SJSA1 (cell line): ENCODE measurements at regions not wholly inside any gene's neighbourhood (a gene's known extent, or its start where the extent isn't known, plus 50 kb on each side); places are given as distances from the start of the nearest gene placed in this dataset.
"Not testable (repeated sequence)": the region's sequence is repeated elsewhere in the genome, so short reads cannot be mapped to it uniquely, and the experiment has no call there.

Experiments
- DNase-seq, 2 experiments: peaks; one replicate each; pipeline ENCODE4 v3.0.0-alpha.2; 2015 to 2020; ENCODE audit warnings: low spot score in 2 of 2, low read depth in 1 of 2
- H3K27ac ChIP-seq: fragments of 250-450 bp; sonication (Bioruptor Pico); 2 replicates; pipeline ENCODE4 v1.5.1; 2020; ENCODE audit warnings: mild to moderate bottlenecking, moderate library complexity
- H3K27me3 ChIP-seq: fragments of 250-450 bp; sonication (Bioruptor Pico); replicated peaks from 2 replicates; pipeline ENCODE4 v1.5.1; 2020; ENCODE audit warnings: mild to moderate bottlenecking, moderate library complexity
- H3K36me3 ChIP-seq: fragments of 250-450 bp; sonication (Bioruptor Pico); 2 replicates; pipeline ENCODE4 v1.5.1; 2020; ENCODE audit warnings: mild to moderate bottlenecking
- H3K4me1 ChIP-seq: fragments of 250-450 bp; sonication (Bioruptor Pico); replicated peaks from 2 replicates; pipeline ENCODE4 v1.6.1; 2021; ENCODE audit warnings: mild to moderate bottlenecking
- H3K4me3 ChIP-seq: fragments of 250-450 bp; sonication (Bioruptor Pico); 2 replicates; pipeline ENCODE4 v1.5.1; 2020; ENCODE audit warnings: mild to moderate bottlenecking
- H3K9me3 ChIP-seq: fragments of 250-450 bp; sonication (Bioruptor Pico); replicated peaks from 2 replicates; pipeline ENCODE4 v1.5.1; 2020; ENCODE audit warnings: mild to moderate bottlenecking

GRCh38 chr5:162529209-162529608 is 461.6 kb downstream of the GABRG2 start:
- no peak for DNase-seq
- Histone ChIP-seq H3K27me3 (no peaks in the 10 kb centered on the region), H3K4me3 (no peak overlapping the region), H3K9me3 (peaks cover 20% of the 10 kb centered on the region), H3K36me3 (no peaks in the 10 kb centered on the region), H3K4me1 (no peaks in the 10 kb centered on the region), H3K27ac (no peak overlapping the region)

- Histone ChIP-seq H3K27me3 (no peaks in the 10 kb centered on the region), H3K36me3 (no peaks in the 10 kb centered on the region), H3K9me3 (peaks cover 17% of the 10 kb centered on the region), H3K4me1 (no peaks in the 10 kb centered on the region), H3K4me3 (no peak overlapping the region), H3K27ac (no peak overlapping the region)
- DNase-seq = no peak
Observed at GRCh38 chr5:162529886-162530285, 462.3 kb downstream of the GABRG2 start.

GRCh38 chr5:162543437-162543836 is 475.9 kb downstream of the GABRG2 start:
- Histone ChIP-seq H3K27ac (no peak overlapping the region), H3K9me3 (peaks cover 14% of the 10 kb centered on the region; the same call in 1 of the 2 replicates), H3K36me3 (no peaks in the 10 kb centered on the region), H3K27me3 (no peaks in the 10 kb centered on the region), H3K4me3 (no peak overlapping the region), H3K4me1 (no peaks in the 10 kb centered on the region)
- DNase-seq = no peak

GRCh38 chr5:162544905-162545304 is 477.3 kb downstream of the GABRG2 start:
- Histone ChIP-seq H3K4me3 (no peak overlapping the region), H3K27ac (no peak overlapping the region), H3K9me3 (peaks cover 10% of the 10 kb centered on the region; the same call in 1 of the 2 replicates), H3K27me3 (no peaks in the 10 kb centered on the region), H3K4me1 (no peaks in the 10 kb centered on the region), H3K36me3 (no peaks in the 10 kb centered on the region)
- DNase-seq = no peak

- Histone ChIP-seq H3K27me3 (no peaks in the 10 kb centered on the region), H3K4me1 (no peaks in the 10 kb centered on the region), H3K27ac (no peak overlapping the region), H3K4me3 (no peak overlapping the region), H3K9me3 (peaks cover 9% of the 10 kb centered on the region), H3K36me3 (no peaks in the 10 kb centered on the region)
- DNase-seq = no peak
Observed at GRCh38 chr5:162550236-162550635, 482.7 kb downstream of the GABRG2 start.

GRCh38 chr5:162558120-162558519 is 490.5 kb downstream of the GABRG2 start:
- Histone ChIP-seq H3K4me1 (no peaks in the 10 kb centered on the region), H3K36me3 (no peaks in the 10 kb centered on the region), H3K4me3 (no peak overlapping the region), H3K9me3 (peaks cover 19% of the 10 kb centered on the region), H3K27me3 (no peaks in the 10 kb centered on the region), H3K27ac (no peak overlapping the region)
- no peak for DNase-seq

GRCh38 chr5:162567644-162568043 is 500.1 kb downstream of the GABRG2 start:
- Histone ChIP-seq H3K36me3 (no peaks in the 10 kb centered on the region), H3K4me1 (no peaks in the 10 kb centered on the region), H3K4me3 (no peak overlapping the region), H3K27me3 (no peaks in the 10 kb centered on the region), H3K27ac (no peak overlapping the region), H3K9me3 (peaks cover 5% of the 10 kb centered on the region; the same call in 1 of the 2 replicates)
- no peak for DNase-seq

GRCh38 chr5:162573758-162574157 is 506.2 kb downstream of the GABRG2 start:
- Histone ChIP-seq H3K27ac (no peak overlapping the region), H3K36me3 (no peaks in the 10 kb centered on the region), H3K4me1 (no peaks in the 10 kb centered on the region), H3K4me3 (no peak overlapping the region), H3K9me3 (peaks cover 13% of the 10 kb centered on the region), H3K27me3 (no peaks in the 10 kb centered on the region)
- no peak for DNase-seq

GRCh38 chr5:162591724-162592123 is 524.2 kb downstream of the GABRG2 start:
- no peaks in the 10 kb centered on the region for H3K4me1 ChIP-seq
- H3K9me3 ChIP-seq = peaks cover 10% of the 10 kb centered on the region
- no peak overlapping the region for H3K4me3 ChIP-seq
- no peaks in the 10 kb centered on the region for H3K36me3 ChIP-seq
- no peak for DNase-seq
- H3K27me3 ChIP-seq = no peaks in the 10 kb centered on the region
- H3K27ac ChIP-seq = no peak overlapping the region

GRCh38 chr5:162593881-162594280 is 526.3 kb downstream of the GABRG2 start:
- Histone ChIP-seq H3K4me1 (no peaks in the 10 kb centered on the region), H3K9me3 (peaks cover 10% of the 10 kb centered on the region; the same call in 1 of the 2 replicates), H3K27me3 (no peaks in the 10 kb centered on the region), H3K36me3 (no peaks in the 10 kb centered on the region), H3K27ac (no peak overlapping the region), H3K4me3 (no peak overlapping the region)
- no peak for DNase-seq

GRCh38 chr5:162603443-162604070 is 536.0 kb downstream of the GABRG2 start:
- Histone ChIP-seq H3K27ac (no peak overlapping the region), H3K36me3 (no peaks in the 10 kb centered on the region), H3K4me3 (no peak overlapping the region), H3K9me3 (peaks cover 2% of the 10 kb centered on the region; the same call in 1 of the 2 replicates), H3K4me1 (no peaks in the 10 kb centered on the region), H3K27me3 (no peaks in the 10 kb centered on the region)
- no peak for DNase-seq

GRCh38 chr5:162607879-162608278 is 540.3 kb downstream of the GABRG2 start:
- H3K27me3 ChIP-seq = no peaks in the 10 kb centered on the region
- no peak overlapping the region for H3K27ac ChIP-seq
- H3K9me3 ChIP-seq = peaks cover 3% of the 10 kb centered on the region; the same call in 1 of the 2 replicates
- no peak for DNase-seq
- H3K4me1 ChIP-seq = no peaks in the 10 kb centered on the region
- H3K4me3 ChIP-seq = no peak overlapping the region
- no peaks in the 10 kb centered on the region for H3K36me3 ChIP-seq

- H3K36me3 ChIP-seq = not testable (repeated sequence)
Observed at GRCh38 chr5:162621726-162622263, 554.2 kb downstream of the GABRG2 start.

GRCh38 chr5:162624110-162624509 is 556.5 kb downstream of the GABRG2 start:
- DNase-seq = no peak
- Histone ChIP-seq H3K9me3 (peaks cover 37% of the 10 kb centered on the region), H3K4me3 (no peak overlapping the region), H3K4me1 (no peaks in the 10 kb centered on the region), H3K27me3 (no peaks in the 10 kb centered on the region), H3K27ac (no peak overlapping the region), H3K36me3 (no peaks in the 10 kb centered on the region)

More at GRCh38 chr5:162621726-162622263, 554.2 kb downstream of the GABRG2 start:
- peaks cover 37% of the 10 kb centered on the region for H3K9me3 ChIP-seq
- H3K27ac ChIP-seq, H3K4me1 ChIP-seq, H3K4me3 ChIP-seq, DNase-seq, H3K27me3 ChIP-seq: not testable (repeated sequence)

GRCh38 chr5:162637481-162637880 is 569.9 kb downstream of the GABRG2 start:
- H3K36me3 ChIP-seq = no peaks in the 10 kb centered on the region
- no peaks in the 10 kb centered on the region for H3K27me3 ChIP-seq
- H3K4me1 ChIP-seq = no peaks in the 10 kb centered on the region
- no peak overlapping the region for H3K27ac ChIP-seq
- no peak for DNase-seq
- H3K9me3 ChIP-seq = peaks cover 26% of the 10 kb centered on the region
- no peak overlapping the region for H3K4me3 ChIP-seq
